ENCODE measurements at regions not wholly inside any gene's neighbourhood (a gene's known extent, or its start where the extent isn't known, plus 50 kb on each side); places are given as distances from the start of the nearest gene placed in this dataset.
"Not testable (repeated sequence)": the region's sequence is repeated elsewhere in the genome, so short reads cannot be mapped to it uniquely, and the experiment has no call there.

DNA sequence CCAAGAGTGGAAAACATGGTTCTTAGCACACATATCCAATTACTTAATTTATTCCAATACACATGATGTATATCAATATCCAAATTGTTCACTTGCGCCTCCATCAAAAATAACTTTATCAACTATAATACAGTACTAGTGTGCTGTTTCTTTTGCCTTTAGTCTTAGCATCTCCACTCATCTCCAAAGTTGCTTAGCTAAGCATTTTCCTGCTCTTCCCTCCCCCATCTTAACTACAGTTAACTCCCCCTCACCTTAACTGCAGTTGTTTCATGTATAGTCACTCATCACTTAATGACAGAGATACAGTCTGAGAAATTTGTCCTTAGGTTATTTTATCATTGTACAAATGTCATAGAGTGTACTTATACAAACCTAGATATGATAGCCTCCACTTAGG, 705.2 kb upstream of the LINC00305 start:
- no peak for DNase-seq (ENCODE audit: low read depth)

DNA sequence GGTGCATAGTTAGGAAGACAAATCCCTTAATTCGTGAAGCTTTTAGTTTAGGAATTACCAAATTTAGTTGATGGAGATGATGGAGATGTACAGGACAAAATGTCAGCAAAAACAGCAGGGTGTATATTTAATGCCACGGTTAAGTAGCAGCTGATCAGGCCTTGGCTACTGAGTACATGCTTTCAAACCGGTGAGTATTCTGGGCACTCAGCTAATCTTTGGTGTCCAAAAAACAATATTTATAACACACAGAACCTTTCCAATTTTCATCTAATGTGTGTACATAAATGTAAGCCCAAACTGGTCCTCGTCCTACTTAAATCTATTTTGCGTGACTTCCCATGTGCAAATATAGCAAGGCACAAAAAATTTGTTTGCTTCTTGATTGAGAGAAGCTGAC, 703.4 kb upstream of the LINC00305 start:
- DNase-seq (ENCODE audit: low read depth) = no peak

DNA sequence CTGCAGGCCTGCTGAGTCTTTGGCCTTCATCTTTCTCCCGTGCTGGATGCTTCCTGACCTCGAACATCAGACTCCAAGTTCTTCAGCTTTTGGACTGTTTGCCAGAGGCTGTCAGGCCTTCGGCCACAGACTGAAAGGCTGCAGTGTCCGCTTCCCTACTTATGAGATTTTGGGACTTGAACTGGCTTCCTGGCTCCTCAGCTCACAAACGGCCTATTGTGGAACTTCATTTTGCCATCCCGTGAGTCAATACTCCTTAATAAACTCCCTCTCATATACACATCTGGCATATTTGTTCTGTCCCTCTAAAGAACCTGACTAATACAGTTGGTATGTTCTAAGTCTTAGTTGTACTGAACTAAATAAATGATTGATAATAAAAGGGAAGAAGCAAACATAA, 702.8 kb upstream of the LINC00305 start:
- no peak for DNase-seq (ENCODE audit: low read depth)

DNA sequence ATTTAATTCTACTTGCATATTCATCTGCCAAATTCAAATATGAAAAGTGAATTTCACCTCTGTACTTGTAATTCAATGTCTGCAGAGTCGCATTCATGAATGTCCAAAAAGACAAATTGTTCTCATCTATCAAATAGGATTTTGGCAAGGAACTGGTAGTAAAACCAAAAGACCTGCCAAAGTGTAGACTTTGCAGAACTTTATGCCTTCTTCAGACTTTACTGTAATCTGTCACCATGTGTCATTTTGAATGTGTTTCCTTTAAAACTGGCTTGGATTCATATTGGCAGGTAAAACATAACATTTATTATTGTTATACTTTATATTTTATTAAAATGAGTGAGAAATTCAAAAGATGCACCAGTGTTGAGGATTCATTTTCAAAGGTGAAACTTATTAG, 701.9 kb upstream of the LINC00305 start:
- DNase-seq (ENCODE audit: low read depth) = no peak

DNA sequence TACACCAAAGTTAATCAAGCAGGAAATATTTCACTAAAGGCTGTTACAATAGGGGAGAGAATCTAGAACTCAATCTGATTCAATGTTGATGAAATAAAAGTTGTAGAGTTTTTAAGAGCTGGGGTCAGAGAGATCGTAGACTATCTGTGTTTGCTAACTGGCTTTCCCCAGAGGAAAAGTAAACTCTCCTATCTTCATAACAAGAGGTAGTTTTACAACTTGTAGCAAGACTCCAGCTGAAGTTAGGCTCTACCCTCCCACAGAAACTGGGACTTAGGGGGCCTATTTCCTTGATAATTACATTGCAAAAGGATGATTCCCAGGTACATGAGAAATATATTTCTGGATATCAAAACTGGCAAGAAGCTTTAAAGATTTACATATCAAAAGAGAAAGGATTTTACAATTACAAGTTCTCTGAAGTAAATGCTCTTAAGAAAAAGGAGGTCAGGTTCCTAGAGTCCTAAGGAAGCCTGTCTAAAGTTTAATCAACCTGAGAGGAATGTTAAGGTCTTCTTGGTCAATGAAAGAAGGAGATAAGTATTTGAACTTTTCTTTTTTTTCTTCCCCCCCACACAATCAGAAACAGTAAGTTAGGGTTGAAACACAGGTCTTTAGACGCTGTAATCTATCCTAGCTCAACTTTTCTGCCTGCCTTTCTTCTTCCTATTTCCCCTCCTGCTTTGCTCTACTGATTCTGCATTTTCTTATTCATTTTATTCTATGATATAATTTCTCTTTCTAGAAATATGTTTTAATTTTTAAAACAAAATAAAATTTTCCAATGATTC, 692.2 kb upstream of the LINC00305 start:
- DNase-seq (ENCODE audit: low read depth) = no peak

DNA sequence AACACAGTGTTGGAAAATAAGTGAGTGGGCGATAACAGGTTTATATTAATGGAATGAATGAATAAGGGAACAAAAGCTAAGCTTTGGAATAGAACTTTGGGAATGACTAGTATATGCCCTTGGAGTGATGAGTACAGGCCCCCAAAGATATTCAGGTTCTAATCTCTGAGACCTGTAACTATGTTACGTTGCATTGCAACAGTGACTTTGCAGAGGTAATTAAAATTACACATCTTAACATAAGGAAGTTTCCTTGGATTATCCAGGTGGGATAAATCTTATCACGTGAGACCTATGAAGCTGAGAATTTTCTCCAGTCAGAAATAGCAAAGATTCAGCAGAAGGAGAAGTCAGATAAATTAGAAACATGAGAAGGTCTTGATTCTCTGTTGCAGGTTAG, 661.5 kb upstream of the LINC00305 start:
- DNase-seq (ENCODE audit: low read depth) = no peak

DNA sequence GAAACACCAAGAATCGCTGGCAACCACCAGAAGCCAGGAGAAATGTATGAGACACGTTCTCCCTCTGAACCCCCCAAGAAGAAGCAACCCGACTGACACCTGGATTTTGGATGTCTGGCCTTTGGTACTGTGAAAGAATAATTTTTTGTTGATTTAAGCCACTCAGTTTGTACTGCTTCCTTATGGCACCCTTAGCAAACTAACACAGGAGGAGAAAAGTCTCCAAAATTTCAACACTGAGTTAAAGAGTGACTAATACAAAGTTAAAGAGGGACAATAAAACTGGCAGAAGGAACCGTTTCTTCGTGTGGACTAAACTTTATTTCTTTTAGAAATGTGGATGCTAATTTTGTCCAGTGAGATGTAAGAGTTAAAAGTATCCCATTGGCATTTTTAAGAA, 660.9 kb upstream of the LINC00305 start:
- no peak for DNase-seq (ENCODE audit: low read depth)

DNA sequence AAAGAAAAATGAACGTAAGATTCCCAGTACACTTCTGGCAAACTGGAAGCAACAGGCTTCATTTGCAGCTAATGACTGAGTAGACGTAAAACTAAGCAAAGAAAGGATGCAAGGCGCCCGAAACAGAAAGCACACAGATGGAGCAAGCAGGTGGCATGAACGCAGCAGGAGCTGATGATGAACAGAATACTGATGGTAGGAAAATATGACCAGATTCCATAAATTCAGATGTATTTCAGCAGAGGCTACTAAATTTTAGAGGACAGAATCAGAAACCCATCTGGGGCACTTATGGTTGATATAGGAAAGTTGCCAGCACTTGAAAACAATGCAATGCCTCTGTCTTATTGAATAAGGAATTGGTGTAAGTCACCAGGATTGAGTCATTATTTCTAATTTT, 658.7 kb upstream of the LINC00305 start:
- DNase-seq (ENCODE audit: low read depth) = no peak

DNA sequence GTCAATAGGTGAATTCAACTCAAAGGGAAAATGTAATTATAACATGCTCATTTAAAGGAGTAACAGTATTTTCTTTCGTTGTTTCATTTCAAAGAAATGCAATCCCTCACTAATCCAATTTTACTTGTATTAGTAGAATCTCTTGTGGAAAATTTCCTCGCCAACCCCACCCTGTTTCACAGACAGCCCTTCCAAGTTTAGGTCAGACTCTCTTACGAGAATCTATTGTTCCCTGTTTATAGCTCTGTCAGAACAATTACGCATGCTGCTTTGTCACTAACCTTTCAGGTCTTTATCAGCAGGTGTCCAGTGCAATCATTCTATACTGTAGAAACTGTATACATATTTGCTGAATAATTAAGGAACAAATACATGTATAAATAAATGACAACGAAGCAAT, 657.8 kb upstream of the LINC00305 start:
- DNase-seq (ENCODE audit: low read depth) = peak; percentile 9

DNA sequence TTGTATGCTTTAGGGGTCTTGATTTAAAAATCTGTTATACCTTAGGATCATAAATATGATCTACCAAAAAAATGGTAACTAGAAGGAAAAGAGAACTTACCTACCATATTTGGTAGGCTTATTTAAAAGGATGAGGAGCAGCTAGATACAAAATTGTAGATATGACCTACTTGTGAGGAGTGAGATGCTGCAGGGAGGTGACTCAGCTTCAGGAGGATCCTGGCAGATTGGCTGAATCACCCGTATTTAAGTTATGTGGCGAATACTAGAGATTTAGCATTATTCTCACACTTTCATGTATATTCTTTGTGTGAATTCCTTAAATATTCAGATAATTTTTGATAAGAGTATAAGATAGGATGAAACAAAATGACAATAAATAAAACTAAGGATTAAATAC, 657.3 kb upstream of the LINC00305 start:
- no peak for DNase-seq (ENCODE audit: low read depth)

DNA sequence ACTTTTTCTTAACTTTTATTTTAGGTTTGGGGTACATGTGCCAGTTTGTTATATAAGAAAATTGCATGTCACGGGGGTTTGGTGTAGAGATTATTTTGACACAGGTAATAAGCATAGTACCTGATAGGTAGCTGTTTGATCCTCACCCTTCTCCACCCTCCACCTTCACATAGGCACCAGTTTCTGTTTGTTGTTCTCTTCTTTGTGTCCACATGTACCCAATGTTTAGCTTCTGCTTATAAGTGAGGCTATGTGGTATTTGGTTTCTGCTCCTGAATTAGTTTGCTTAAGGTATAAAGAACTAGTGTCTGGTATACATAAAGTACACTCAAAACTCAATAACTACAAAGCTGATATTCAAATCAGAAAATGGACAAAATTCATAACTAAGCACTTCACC, 654.6 kb upstream of the LINC00305 start:
- no peak for DNase-seq (ENCODE audit: low read depth)

DNA sequence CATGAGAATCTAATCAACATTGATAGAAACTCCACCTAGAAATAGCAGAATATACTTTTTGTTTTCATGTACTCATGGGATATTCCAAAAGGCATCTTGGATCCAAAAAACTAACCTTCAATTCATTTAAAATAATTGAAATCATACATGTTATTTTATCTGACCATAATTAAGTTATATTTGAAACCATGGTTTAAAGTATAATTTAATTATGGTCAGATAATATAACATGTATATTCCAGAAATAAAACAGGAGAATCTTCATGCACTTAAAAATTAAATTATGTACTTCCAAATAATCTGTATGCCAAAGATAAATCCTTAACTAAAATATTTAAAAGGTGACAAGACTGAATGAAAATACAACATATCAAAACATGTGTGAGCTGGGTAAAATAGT, 651.3 kb upstream of the LINC00305 start:
- DNase-seq (ENCODE audit: low read depth) = no peak

DNA sequence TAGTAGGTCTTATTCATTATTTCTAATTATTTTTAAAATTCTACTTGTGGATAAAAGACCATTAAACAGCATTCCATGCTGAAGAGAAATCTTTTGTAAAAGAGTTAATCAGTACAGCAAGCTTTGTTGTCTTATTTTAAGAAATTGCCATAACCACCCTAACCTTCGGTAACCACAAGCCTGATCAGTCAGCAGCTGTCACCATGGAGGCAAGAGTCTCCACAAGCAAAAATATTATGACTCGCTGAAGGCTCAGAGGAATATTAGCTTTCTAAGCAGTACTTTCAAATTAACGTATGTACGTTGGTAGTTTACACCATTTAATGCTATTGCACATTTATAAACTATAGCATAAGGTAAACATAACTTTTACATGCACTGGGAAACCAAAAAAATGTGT, 650.5 kb upstream of the LINC00305 start:
- DNase-seq (ENCODE audit: low read depth) = no peak

DNA sequence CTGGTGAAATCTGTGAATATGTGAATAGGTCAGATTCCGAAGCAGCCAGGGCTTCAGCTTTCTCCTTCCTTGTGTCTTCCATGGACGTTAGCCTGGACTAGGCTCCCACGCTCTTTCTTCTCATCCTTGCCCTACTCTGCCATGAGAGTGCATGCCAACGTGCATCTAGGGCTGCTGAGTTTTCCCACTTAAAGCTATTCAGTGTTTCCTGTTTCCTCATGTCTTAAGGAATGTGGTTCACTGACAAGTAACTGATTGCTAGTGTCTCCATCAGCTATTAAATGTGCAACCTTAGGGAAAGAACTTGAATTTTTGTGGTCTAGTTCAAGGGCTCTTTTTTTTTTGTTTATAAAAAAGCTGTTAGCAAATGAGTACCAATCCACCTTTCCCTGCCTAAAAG, 642.3 kb upstream of the LINC00305 start:
- no peak for DNase-seq (ENCODE audit: low read depth)

DNA sequence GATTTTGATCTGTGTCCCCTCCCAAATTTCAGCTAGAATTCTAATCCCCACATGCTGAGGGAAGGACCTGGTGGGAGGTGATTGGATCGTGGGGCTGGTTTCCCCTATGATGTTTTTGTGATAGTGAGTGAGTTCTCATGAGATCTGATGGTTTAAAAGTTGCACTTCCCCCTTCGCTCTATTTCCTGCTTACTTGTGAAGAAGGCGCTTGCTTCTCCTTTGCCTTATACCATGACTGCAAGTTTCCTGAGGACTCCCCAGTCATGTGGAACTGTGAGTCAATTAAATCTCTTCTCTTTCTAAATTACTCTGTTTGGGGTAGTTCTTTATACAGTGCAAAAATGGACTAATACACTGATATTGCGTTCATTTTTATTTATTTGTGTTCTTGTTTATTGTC, 636.8 kb upstream of the LINC00305 start:
- DNase-seq (ENCODE audit: low read depth) = no peak

DNA sequence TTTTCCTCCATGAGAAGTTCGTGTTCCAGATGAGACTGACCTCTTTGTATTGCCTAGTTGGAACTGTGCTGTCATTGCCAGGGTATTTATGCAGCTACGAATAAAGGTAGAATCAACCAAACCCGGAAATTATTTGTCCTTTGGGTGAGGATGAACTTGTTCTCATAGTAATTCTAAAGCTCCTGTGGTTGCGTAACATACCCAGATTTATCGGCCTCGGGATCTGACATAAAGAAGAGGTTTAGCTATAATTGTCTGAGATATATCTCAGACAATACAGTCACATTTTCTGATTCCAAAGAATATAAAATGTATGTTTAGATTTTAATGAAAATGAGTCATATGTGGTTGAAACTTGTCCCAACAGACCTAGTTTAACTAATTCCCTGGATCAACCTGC, 628.7 kb upstream of the LINC00305 start:
- DNase-seq (ENCODE audit: low read depth) = no peak

DNA sequence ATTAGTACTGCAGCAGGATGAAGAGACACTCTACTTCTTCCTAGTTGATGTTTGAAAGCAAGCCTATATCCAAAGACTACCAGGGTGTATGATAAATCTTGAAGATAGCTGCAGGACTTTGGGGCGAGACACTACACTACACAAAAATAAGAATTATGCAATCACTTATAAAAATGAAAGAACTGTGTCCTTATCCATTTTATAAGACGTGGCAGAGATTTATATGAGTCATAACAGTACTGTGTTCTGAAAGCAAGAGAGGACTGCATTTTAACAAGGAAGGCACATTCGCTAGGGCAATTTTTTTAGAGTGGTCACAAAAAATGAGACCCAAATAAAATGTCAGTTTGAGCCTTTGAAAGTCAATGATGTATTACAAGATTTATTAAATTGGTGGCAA, 617.0 kb upstream of the LINC00305 start:
- DNase-seq (ENCODE audit: low read depth) = no peak

DNA sequence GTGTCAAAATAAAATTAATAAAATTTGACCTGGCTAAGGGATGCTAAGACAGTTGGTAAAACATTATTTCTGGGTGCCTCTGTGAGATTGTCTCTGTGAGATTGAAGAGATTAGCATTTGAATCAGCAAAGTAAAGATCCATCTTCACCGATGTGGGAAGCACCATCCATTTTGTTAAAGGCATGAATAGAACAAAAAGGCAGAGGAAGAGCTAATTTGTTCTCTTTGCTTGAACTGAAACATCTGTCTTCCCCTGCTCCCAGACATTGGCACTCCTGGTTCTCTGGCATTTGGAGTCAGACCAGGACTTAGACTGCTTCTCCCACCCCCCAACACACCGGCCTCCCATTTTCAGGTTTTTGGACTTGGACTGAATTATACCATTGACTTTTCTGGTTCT, 603.8 kb upstream of the LINC00305 start:
- DNase-seq (ENCODE audit: low read depth) = no peak

DNA sequence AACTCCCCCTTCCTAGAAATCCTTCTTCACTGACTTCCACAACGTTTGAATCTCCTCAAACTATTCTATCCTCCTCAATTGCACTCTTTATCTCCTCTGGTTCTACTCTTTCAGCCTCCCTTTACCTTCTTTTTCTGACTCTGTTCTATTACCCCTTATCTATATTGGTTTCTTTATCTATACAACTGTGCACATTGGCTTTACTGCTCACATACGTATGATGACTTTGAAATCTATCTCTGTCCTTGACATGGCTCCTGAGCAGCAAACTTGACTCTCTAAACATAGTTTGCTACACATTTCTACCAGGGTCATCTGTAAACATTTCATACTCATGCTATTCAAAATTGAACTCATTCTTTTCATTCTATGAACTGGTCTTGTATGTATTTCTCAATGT, 601.0 kb upstream of the LINC00305 start:
- no peak for DNase-seq (ENCODE audit: low read depth)

DNA sequence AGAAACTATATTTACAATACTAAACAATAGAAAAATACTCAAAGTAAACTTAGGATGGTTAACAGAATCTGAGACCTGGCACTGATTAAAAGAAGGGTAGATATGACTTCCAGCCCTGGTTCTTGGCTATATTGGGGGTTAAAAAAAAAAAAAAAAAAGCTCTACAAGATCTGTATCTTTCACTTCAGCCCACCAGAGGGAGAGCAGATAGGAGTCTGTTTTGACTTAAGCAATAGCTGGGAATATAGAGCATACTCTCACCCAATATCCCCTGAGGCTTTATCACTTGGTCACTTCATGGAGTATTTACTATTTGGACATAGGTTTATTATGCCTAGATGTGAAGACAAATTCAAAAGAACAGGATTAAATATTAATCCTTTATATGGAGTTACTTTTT, 598.9 kb upstream of the LINC00305 start:
- no peak for DNase-seq (ENCODE audit: low read depth)

DNA sequence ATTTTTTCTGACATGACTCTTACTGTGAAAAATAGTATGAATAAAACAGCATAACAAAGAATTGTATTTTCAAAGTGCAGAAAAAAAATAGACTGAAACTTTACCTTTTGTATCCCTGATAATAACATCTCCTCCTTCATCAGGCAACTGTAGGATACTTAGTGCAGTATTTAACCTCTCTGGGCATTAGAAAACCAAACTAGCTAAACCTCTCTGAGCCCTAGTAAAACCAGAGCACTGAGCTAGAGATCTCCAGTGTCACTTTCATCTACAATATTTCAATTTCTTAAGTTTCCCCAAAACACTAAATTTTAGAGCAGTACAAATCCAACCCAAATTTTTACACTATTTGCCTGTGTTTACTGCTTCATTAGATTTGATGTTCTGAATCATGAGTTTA, 594.0 kb upstream of the LINC00305 start:
- DNase-seq (ENCODE audit: low read depth) = no peak

DNA sequence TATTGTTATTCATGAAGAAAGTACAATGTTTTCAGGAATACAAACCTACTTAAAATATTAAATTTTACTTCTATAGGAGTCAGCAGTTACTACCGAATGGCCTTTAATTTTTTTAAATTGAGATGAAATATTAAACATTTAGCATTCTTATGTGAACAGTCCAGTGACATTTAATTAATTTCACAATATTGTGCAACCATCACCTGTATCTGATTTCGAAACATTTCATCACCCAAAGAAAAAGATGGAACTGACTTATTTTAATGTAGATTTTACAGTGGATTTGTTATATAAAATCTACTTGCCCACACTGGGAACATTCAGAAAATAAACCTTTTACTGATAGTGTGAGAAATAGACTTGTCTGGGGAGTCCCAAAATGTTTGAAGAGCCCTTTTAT, 585.2 kb upstream of the LINC00305 start:
- DNase-seq (ENCODE audit: low read depth) = no peak

DNA sequence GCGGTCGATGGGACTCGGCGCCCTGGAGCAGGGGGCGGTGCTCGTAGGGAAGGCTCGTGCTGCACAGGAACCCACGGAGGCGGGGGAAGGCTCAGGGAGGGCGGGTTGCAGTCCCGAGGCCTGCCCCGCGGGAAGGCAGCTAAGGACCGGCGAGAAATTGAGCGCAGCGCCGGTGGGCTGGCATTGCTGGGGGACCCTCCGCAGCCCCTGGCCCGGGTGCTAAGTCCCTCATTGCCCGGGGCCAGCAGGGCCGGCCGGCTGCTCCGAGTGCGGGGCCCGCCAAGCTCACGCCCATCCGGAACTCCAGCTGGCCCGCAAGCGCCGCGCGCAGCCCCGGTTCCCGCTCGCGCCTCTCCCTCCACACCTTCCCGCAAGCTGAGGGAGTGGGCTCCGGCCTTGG, 576.8 kb upstream of the LINC00305 start:
- not testable (repeated sequence) for DNase-seq (ENCODE audit: low read depth)

DNA sequence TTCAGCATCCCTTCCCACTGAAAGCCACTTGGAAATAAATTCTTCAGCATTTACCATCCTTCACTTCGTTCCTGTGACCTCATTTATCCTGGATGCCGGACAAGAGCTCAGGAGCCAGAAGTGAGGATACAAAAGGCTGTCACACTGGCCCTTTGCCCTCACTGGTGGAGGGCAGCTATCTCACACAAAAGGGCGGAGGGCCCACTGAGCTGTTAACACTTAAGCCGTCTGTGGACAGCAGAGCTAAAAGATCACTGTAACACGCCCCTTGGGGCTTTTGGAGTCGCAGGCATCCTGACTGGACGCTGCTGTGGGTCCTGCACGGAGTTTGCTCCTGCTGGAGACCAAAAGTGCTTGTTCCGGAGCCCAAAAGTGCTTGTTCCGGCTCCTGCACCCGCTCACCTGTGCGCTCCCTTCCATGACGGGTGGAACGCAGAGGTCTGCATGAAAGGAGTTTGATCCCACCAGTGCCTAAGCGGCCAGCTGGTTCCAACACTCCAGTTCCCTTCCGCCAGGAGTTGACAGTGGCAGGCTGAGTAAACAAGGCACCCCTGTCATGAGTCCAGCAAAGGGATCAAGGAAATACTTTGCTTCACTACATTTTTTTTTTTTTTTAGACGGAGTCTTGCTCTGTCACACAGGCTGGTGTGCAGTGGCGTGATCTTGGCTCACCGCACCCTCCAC, 572.0 kb upstream of the LINC00305 start:
- no peak for DNase-seq (ENCODE audit: low read depth)

Data from forelimb muscle (tissue), 1 donor.